NOMO-1 treated with DMSO at 0.1 percent for 48 hours (cell line): ENCODE measurements at regions not wholly inside any gene's neighbourhood (a gene's known extent, or its start where the extent isn't known, plus 50 kb on each side); places are given as distances from the start of the nearest gene placed in this dataset.

ENCODE experiments used
- DNase-seq: peaks from one replicate; lab custom pipeline; 2025; ENCODE audit not compliant: unreplicated experiment; lab: John Stamatoyannopoulos, UW

GRCh38 chr13:84912720-84913119, 886.5 kb downstream of the SLITRK6 start:
- DNase-seq: no peak

- DNase-seq: no peak
These were observed 888.8 kb downstream of the SLITRK6 start for GRCh38 chr13:84910423-84910822.

GRCh38 chr13:84903391-84903790, 895.8 kb downstream of the SLITRK6 start:
- DNase-seq: no peak

GRCh38 chr13:84902243-84902642, 897.0 kb downstream of the SLITRK6 start:
- DNase-seq: no peak

- DNase-seq: peak; percentile 35
These were observed 903.1 kb downstream of the SLITRK6 start for GRCh38 chr13:84896128-84896527.

GRCh38 chr13:84894749-84895148, 904.5 kb downstream of the SLITRK6 start:
- no peak for DNase-seq

- DNase-seq: no peak
These were observed 913.4 kb downstream of the SLITRK6 start for GRCh38 chr13:84885868-84886267.

GRCh38 chr13:84873951-84874350, 925.3 kb downstream of the SLITRK6 start:
- DNase-seq: no peak

GRCh38 chr13:84870190-84870589, 929.0 kb downstream of the SLITRK6 start:
- DNase-seq: peak; percentile 21

- no peak for DNase-seq
These were observed 932.0 kb downstream of the SLITRK6 start for GRCh38 chr13:84867246-84867645.

- no peak for DNase-seq
These were observed 933.4 kb downstream of the SLITRK6 start for GRCh38 chr13:84865783-84866221.

- no peak for DNase-seq
These were observed 934.9 kb downstream of the SLITRK6 start for GRCh38 chr13:84864341-84864740.

- no peak for DNase-seq
These were observed 952.1 kb downstream of the SLITRK6 start for GRCh38 chr13:84847107-84847506.

- DNase-seq: no peak
These were observed 953.2 kb downstream of the SLITRK6 start for GRCh38 chr13:84845907-84846619.

- no peak for DNase-seq
These were observed 954.7 kb downstream of the SLITRK6 start for GRCh38 chr13:84844473-84844872.

GRCh38 chr13:84843368-84843767, 955.9 kb downstream of the SLITRK6 start:
- no peak for DNase-seq

GRCh38 chr13:84834201-84834600, 951.9 kb upstream of the SLITRK1 start:
- no peak for DNase-seq

GRCh38 chr13:84831666-84832657, 949.7 kb upstream of the SLITRK1 start:
- DNase-seq: no peak

- DNase-seq: no peak
These were observed 941.3 kb upstream of the SLITRK1 start for GRCh38 chr13:84823528-84823927.

GRCh38 chr13:84821261-84821660, 939.0 kb upstream of the SLITRK1 start:
- no peak for DNase-seq

GRCh38 chr13:84816567-84817105, 934.4 kb upstream of the SLITRK1 start:
- DNase-seq: no peak

GRCh38 chr13:84812789-84813188, 930.5 kb upstream of the SLITRK1 start:
- DNase-seq: no peak
